ENCODE measurements at regions not wholly inside any gene's neighbourhood (a gene's known extent, or its start where the extent isn't known, plus 50 kb on each side); places are given as distances from the start of the nearest gene placed in this dataset.

DNA sequence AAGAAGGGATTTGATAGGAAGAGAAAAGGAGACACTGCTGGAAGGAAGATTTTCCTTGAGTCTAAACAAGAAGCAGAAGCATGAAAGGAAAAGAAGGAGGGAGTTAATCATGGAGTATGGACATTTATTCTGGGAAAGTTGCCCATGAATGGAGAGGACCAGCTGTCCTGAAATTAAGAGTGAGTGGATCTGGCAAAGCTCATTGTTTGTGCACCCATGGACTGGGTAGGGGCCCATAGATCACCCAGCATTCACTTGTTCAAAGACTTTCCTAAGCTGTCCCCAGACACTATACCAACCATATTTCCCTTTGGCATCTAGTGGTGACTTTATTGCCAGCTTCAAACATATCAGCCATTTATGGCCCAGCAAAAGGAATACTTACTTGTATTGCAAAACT, 422.7 kb downstream of the FBXO15 start:
- DNase-seq = no peak

DNA sequence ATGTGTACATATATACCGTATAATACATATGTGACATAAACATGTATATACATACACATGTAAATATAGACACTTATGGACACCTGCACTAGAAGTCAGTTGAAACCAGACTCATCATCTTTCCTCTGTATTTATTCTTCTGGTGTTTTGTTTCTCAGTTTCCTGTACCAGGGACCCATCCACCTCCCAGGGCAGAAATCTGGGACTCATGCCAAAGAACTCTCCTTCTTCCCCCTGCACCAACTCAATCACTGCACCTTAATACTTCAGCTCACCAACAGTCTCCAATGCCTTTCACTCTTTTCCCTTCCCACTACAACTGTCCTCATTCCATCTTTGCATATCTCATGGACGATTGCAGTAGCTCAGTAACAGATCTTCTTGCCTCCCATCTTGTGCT, 428.0 kb downstream of the FBXO15 start:
- no peak for DNase-seq

DNA sequence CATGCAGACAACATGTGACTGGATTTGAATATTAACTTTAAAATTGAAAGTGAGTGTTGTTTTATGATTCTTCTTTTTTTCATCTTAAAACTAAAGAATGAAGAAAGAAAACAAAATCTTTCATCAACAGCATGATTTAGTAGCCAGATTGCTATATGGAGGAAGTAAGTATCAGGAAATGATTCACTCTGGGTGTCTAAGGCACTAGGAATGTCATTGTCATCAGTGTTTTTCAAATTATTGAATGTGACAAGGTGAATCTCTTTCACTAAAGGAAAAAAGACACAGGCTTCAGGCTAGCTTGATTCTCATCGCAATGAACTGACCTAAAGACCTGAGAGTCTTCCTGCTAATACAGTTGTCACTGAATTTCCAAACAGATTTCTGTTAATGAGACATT, 430.1 kb downstream of the FBXO15 start:
- DNase-seq = no peak

DNA sequence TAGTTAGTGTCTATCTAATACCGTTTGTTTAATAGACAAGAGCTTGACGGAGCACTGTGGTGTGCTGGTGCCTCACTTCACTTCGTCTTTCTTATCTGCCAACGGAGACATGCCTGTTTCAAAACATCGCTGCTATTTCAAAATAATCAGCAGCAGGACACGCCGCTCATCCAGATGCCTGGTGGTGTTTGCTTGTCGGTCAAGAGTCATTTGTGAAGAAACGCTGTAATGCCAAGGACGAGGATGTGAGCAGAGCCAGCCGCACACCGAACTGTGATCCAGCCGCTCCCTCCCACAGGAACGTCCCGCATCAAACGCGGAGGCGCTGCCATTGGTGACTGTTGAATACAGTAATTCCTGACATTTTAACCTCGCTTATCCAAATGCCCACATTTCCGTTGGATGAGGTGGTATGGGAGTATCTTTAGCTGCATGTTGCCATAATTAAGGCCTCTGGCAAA, 432.4 kb downstream of the FBXO15 start:
- no peak for DNase-seq

DNA sequence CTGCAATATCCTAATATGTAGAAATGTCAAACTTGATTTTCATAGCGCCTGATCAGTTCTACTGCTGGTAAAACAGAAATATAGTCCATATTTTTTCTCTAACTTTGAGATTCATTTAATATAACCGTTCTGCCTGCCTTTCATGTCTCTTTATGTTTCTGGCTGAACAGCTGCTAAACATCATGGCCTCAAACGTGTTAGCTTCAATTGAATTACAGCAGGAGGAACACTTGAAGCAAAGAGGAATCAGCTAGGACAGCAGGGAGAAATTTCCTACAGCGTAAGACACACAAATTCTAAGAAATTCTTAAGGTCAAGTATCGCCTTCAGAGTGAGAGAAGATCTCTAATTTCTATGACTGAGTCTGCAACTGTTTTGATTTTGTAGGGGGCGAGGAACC, 433.2 kb downstream of the FBXO15 start:
- DNase-seq = no peak

DNA sequence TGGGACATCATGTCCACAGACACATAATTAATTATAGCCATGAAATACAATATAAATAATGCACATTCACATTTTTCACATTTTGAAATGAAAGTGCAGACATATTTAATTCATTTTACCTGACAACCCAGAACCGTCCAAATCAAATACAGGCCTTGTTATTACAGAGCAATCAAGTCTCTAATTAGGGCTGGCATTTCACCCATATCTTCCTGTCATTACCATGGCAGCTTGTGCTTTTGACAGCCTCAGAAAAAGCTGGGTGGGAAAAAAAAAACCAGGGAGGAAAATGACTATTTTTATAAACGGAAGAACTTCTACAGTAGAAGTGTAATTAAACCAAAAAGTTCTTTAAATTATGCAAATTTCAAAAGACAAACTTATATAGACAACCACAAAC, 436.4 kb downstream of the FBXO15 start:
- no peak for DNase-seq

DNA sequence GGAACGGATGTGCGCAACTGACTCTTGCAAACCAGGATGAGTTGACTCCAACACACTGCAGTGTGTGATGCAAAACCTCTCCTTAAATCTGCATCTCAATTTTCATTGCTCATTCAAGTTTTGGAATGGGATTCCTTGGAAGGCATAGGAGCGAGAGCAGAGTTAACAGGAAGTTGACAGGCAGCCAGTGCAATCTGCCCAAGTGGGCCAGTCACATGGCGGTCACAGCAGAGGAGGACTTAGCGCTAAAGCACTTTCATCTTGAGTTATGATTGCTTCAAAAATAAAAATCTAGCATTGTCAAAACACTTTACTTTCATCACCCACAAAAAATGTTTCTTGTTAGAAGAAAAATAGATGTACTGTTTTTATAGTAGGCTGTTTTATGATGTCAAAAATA, 439.0 kb downstream of the FBXO15 start:
- no peak for DNase-seq

DNA sequence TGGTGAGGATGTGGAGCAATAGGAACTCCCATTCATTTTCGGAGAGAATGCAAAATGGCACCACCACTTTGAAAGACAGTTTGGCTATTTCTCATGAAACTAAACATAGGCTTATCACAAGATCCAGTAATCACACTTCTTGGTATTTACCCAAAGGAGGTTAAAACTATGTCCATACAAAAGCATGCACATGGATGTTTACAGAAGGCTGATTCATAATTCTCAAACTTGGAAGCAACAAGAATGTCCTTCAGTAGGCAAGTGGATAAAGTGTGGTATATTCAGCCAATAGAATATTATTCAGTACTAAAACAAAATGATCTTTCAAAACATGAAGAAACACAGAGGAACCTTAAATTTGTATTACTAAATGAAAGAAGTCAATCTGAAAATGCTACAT, 440.6 kb downstream of the FBXO15 start:
- DNase-seq = no peak

DNA sequence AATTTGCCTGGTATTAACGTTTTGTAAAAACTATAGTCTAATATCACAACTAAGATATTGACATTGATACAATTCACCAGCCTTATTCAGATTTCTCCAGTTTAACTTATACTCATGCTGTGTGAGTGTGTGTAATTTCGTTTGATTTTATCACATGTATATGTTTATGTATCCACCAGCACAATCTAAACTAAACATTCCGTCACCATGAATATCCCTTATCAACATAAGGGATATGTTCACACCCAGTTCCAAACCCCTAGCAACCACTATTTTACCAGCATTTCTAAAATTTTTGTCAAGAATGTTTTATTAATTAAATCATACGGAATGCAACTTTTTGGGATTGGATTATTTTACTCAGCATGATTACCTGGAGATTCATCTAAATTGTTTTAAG, 450.3 kb downstream of the FBXO15 start:
- DNase-seq = no peak

DNA sequence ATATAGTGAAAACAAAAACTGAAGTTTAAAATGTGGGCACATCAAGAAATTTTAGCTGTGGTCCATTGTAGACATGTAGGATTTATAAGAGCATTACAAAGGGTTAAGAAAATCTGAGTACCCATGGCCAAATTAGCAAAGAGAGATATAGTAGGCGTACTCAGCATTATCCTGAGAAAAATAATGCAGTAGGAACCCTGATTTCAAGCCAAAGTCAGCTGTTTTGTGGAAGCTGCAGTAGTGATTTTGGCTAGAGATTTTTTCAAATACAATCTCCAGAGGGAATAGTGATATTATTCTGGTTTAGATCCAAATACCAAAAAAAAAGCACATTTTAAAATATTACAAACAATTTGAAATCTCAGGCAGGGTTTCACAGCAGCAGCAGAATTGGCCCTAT, 450.9 kb downstream of the FBXO15 start:
- no peak for DNase-seq

DNA sequence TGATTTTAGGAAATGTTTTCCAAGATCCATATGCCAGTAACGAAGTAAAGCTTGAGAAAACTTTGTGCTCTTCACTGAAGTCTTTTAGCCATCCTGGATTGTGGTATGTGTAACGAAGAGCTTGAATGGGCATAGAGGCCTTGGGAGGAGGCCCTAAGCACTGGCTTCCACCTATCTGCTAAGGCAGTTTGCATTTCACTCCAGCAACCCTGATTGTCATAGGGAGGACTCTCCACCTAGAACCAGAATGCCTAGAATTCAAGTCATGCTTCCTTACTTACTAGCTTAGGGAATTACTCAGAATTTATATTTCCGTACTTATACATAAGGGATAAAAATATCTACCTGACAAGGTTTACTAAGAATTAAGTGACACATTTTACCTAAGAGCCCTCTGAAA, 451.5 kb downstream of the FBXO15 start:
- DNase-seq = no peak

DNA sequence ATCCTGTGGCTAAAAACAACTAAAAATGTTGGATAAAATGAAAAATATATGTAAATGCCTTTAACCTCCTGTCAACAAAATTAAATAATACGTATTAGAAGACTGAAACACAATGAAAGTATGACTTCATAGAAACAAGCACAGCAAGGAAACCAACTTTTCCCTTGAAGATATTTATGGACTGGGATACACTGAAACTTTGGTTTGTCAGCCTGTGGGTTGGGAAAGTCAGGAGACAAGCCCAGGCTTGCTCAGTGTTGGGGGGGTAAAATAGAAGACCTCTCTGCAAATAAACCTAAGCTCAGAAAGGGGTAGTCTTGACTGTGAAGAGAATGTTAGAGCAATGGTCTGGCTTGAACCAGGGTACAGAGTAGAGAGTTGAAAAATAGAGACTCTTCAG, 454.5 kb downstream of the FBXO15 start:
- DNase-seq = no peak

DNA sequence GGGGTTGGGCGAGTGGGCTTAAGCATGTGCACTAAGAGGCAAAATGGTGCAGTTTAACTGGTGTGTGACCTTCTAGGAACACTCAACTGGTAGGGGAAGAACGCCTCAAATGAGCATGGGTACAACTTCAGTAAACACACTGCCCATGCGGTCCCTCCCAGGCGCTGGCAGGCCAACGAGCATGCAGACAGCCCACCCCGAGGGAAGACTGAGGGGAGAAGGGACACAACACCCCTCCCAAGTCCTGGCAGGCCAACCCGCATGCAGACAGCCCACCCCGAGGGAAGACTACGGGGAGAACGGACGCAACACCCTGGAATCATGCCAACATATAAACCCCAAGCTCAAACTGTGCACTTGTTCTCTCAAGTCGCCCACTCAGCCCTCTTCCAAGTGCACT, 456.0 kb downstream of the FBXO15 start:
- no peak for DNase-seq

DNA sequence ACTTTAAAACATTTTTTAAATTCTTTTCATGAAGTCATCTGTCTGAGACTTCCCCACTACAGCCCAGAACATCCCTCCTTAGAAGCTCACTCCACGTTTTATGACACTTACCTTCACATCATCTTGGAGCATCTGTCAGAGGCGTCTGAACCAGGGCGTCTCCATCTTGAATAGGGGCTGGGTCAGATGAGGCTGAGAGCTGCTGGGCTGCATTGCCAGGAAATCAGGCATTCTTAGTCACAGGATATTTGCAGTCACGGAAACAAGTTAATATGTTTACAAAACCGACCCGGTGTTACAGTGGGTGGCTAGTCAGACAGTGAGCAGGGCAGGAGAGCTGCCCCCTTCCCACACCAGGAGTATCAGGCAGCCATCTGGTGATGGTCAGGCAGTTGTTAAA, 456.5 kb downstream of the FBXO15 start:
- DNase-seq = no peak

DNA sequence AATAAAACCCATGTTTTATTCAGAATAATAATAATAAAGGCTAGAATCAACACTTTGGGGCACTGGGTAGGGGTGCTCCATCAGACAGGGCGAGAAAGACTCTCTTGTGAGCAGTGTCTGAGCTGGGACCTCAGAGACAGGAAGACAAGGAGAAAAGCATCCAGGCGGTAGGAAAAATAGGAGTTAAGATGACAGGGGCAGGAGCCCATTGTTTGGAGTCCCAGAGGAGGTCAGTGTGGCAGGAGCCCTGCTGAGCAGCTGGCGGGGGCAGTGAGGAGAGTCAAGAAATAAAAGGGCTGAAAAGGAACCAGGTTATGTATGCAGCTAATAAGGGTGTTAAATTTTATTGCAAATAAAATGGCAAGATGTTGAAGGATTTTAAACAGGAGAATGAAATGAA, 457.4 kb downstream of the FBXO15 start:
- no peak for DNase-seq

DNA sequence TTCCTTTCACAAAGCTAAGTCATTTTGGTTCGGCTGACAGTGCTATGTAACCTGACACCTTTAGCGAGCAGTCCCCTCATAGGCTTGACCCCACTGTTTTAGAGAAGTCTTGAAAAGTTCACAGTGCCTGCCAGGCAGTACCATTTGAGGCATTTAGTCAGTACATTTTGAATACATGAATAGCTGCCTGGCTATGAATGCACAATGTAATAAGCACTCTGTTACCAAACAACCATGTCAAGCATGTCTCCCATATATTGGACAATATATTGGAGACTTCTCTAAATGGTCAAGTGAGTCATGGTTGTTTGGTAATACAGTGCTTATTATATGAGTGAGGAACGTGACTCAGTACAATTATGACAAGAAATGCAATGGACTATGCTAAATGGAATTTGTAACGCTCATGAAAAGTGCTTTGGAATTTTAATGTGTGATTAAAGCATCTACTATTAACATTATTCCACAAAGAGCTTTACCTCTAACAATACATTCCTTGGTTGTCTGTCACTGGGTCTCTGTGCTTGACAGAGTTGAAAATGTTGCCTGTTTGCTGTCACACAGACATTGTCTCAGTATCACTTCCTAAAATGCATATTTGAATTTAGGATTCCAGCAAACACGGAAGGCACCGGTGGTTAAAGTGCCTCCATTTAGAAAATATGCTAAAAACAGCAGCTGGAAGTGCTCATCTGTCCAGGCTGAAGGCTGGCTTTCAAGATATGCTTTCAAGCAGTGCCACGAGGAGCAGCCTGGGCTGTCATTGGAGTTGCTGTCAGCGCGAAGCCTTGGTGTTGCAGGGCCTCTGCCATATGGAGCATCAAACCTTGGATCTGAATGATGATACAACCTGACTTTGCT, 458.6 kb downstream of the FBXO15 start:
- no peak for DNase-seq

DNA sequence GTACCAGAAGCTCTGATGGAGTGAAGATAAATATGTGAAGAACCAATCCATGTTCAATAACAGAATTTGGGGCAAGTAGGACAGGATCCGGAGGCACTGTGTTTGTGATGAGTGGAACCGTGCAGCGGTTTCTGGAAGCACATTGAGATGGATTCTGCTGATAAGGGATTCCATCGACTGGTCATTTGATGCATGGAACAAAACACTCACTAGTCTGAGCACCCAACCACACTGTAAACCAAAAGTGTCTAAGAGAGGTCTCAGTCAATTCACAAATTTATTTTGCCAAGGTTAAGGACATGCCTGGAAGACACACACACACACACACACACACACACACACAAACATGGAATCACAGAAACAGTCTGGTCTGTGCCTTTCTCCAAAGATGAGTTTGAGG, 459.5 kb downstream of the FBXO15 start:
- DNase-seq = no peak

DNA sequence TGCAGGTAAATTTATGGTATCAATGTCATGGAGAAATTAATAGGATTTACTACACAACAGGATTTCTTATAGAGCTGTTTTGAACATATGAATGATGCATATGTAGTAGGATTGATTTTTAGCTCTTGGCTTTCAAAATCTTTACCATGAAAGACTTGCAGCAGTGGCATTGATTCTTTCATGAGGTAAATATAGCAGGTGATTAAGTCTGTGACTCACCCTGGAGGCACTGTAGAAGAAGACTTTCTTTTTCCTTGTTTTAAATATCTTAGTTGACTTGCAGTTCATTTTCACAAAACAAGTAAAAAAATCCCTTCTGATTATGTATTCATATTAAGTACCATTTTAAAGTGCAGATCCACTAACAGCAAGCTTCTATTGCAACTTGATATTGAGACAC, 463.0 kb downstream of the FBXO15 start:
- DNase-seq = no peak

DNA sequence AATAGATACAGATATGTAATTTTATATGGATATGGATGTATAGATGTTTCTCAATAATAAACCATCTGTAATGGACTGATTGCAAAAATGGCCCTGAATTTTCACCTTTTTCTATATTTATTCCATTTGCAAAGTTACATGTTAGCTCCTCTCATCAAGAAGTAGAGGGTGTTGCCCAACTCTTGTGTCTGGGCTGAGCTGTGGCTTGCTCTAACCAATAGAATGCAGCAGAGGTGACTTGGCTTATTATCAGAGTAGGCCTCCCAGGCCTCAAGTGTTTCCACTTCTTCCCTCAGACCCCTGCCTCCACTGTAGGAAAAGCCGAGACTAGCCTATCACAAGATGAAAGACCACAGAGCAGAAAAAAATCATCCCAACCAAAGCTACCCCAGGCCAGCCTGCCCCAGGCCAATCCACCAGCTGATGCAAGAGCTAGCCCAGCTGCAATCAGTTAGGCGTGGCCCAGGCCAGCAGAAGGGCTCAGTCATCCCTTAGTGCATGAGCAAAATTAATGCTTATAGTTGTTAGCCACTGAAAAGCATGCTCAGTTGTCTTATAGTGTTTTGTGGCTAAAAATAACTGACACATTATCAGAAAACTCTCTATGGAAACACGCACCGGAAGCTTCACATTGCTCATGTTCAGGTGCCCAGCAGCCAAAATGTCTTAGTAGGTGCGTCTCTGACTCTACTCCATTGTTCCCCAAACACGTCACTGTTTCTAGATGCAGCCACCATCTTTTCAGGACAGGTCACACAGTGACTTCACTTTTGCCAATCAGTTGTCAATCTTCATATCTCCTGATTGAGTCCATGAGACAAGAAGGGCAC, 464.0 kb downstream of the FBXO15 start:
- DNase-seq = no peak

DNA sequence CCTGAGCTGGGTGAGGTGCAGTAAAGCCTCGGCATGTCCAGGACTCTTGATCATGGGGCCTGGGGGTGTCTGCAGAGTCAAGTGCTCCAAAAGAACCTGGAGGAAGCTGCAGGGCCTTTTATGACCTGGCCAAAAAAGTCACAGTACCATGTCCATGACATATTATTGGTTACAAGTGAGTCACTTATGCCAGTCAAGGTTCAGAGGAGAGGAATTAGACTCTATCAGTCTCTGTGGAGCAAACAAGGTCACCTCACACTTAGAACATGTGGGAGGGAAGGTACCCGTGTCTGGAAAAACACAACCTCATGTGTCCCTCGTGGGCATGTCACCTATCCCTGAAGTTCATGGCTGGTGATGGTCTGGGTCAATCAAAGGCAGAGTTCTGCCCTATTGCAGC, 465.7 kb downstream of the FBXO15 start:
- DNase-seq = no peak

DNA sequence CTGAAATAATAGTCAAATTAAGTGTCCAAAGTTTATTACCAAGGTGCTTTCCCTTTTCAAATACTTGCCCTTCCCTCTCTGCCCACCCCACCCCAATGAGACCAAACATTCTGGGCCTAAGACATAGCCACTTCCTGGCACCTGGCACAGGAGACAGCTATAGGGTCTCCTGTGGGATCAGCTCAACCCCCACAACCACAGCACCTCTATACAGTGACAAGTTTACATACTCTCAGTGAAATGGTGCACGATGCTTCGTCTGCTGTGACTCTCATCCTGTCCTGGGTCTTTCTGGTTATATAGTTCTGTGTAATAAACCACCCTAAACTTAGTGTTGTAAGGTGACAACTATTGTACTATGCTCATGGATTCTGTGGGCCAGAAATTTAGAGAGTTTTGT, 466.2 kb downstream of the FBXO15 start:
- no peak for DNase-seq

DNA sequence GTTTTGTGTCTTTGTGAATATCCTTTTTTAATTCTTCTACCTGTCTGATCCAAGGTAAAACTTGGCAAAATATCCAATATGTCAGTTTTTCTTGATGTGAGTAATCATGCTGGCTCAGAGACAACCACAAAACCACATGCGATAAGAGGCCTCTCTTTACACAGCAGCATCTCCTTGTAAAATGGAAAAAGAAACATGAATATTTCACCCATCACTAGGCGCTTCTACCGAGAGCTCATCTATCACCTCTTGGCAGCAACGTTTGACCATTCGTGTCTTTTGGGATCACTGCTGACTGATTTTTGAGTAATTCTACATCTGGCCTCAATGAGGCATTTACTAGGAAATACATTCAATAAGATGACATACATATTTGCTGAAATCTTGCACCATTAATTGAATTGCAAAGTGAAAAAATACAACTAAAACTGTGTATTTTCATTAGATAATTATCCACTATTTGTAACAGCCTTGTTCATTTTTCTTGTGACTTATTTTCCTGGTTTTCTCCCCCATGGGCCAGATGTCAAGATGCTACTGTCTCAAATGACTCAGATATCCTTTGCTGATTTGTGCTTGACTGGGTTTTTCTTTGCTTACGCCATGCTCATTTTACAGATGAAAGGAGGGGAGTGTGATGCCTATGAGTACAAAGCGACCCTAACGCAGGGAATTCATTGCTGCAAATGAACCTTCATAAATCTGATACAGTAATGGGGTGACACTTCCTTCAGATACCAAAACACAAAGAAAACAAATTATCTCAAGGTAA, 467.5 kb downstream of the FBXO15 start:
- DNase-seq = no peak

DNA sequence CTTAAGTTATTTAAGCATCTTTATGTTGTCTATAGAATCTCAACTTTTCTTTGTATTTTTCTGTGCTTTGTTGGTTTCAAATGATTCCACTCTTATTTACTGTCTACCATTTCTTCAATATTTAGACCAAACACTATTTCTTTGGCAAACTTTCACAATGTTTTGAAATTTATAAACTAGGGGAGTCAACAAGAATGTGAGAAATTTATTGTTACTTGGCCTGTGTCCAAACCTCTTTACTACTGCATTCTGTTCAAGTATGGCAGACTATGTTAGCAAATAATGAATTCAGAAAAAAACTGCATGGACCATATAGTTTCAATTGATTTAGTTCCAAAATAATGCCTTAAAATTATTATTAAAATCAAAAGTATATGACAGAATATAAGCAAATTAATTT, 470.2 kb downstream of the FBXO15 start:
- no peak for DNase-seq

Measured in CD4-positive, alpha-beta T cell treated with Interferon gamma for 1 hour (primary cell).